Fibroblast of mammary gland (primary cell): ENCODE measurements at regions not wholly inside any gene's neighbourhood (a gene's known extent, or its start where the extent isn't known, plus 50 kb on each side); places are given as distances from the start of the nearest gene placed in this dataset.
"Not testable (repeated sequence)": the region's sequence is repeated elsewhere in the genome, so short reads cannot be mapped to it uniquely, and the experiment has no call there.

Experiments used
- DNase-seq: peaks from one replicate; pipeline ENCODE4 v3.0.0-alpha.2; 2010; ENCODE audit warnings: low read depth
- H3K4me3 ChIP-seq: 2 replicates; pipeline ENCODE4 v1.5.1; 2011; ENCODE audit warnings: low read depth, mild to moderate bottlenecking, low read length, moderate library complexity; ENCODE audit not compliant: control insufficient read depth
- TF ChIP-seq, protein P1 (sequence below): conservative IDR thresholded peaks from 2 replicates; pipeline ENCODE4 v1.5.1; 2011; ENCODE audit warnings: low read depth, low read length, inconsistent platforms; ENCODE audit not compliant: control insufficient read depth, insufficient read depth

DNA sequence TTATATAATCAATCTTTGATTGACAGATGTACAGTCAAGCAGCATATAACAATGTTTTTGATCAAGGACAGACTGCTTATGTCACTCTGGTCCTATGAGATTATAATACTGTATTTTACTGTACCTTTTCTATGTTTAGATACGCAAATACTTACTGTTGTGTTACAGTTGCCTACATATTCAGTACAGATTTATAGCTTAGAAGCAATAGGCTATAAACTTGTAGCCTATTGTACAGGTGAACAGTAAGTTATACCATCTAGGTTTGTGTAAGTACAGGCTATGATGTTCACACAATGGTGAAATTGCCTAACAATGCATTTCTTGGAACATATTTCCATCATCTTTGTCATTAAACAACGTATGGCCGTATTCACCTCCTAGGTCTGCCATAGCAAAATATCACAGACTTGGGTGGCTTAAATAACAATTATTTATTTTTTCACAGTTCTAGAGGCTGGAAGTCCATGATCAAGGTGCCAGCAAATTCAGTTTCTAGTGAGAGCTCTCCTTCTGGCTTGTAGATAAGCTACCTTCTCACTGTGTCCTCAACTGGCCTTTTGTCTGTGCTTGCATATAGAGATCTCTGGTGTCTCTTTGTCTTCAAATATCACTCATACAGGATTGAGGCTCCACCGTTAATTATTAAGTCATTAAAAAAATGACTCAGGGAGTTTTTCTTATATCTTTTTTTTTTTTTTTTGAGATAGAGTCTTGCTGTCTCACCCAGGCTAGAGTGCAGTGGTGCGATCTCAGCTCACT lies 89.1 kb downstream of the EBLN2 start:
- TF ChIP-seq, protein P1, sequence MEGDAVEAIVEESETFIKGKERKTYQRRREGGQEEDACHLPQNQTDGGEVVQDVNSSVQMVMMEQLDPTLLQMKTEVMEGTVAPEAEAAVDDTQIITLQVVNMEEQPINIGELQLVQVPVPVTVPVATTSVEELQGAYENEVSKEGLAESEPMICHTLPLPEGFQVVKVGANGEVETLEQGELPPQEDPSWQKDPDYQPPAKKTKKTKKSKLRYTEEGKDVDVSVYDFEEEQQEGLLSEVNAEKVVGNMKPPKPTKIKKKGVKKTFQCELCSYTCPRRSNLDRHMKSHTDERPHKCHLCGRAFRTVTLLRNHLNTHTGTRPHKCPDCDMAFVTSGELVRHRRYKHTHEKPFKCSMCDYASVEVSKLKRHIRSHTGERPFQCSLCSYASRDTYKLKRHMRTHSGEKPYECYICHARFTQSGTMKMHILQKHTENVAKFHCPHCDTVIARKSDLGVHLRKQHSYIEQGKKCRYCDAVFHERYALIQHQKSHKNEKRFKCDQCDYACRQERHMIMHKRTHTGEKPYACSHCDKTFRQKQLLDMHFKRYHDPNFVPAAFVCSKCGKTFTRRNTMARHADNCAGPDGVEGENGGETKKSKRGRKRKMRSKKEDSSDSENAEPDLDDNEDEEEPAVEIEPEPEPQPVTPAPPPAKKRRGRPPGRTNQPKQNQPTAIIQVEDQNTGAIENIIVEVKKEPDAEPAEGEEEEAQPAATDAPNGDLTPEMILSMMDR, result no peak
- H3K4me3 ChIP-seq, result no peak overlapping the region
- DNase-seq, result no peak

DNA sequence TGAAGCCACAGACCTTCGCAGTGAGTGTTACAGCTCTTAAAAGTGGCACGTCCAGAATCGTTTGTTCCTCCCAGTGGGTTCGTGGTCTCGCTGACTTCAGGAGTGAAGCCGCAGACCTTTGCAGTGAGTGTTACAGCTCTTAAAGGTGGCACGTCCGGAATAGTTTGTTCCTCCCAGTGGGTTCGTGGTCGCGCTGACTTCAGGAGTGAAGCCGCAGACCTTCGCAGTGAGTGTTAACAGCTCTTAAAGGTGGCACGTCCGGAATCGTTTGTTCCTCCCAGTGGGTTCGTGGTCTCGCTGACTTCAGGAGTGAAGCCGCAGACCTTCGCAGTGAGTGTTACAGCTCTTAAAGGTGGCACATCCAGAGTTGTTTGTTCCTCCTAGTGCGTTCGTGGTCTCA lies 91.1 kb downstream of the EBLN2 start:
- DNase-seq, H3K4me3 ChIP-seq: not testable (repeated sequence)

DNA sequence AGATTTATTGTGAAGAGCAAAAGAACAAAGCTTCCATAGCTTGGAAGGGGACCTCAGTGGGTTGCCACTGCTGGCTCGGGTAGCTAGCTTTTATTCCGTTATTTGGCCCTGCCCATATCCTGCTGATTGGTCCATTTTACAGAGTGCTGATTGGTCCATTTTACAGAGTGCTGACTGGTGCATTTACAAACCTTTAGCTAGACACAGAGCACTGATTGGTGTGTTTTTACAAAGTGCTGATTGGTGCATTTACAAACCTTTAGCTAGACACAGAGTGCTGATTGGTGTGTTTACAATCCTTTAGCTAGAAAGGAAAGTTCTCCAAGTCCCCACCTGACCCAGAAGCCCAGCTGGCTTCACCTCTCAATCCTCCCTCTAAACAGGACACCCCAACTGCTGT lies 91.6 kb downstream of the EBLN2 start:
- DNase-seq, H3K4me3 ChIP-seq: not testable (repeated sequence)

DNA sequence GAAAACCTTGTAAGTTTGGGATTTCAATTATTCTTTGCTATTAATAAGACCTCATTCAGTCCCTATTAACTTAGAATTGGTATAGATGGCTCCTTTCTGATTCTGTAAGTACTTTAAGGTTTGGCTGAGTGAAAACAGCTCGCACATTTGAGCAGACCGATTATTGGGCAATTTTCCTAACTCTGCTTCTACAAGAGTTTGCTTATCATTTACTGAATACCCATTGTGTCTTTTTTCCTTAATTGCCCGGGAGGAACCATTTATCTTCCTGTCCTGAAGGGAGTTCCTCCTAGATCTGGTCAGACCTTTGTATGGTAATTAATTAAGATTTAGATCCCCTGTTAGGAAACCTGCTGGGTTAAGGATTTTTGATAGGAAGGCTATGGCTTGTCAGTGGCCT lies 92.8 kb downstream of the EBLN2 start:
- not testable (repeated sequence) for DNase-seq, H3K4me3 ChIP-seq

DNA sequence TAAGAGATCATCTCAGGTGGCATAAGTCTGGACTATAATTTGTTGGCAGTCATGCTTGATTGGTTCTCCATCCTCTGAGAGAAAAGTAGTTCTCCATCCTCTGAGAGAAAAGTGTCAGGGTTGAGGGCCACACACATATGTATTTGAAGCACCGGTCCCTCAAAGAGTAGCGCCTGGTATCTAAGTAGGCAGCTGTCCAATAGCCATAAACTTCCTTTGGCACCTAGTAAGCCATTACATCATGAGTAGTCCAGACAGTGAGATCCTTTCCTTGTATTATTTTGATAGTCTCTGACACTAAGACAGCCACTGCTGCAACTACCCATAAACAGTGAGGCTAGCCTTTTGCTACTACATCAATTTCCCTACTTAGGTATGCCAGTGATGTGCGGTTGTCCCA lies 94.0 kb downstream of the EBLN2 start:
- DNase-seq, H3K4me3 ChIP-seq: not testable (repeated sequence)

DNA sequence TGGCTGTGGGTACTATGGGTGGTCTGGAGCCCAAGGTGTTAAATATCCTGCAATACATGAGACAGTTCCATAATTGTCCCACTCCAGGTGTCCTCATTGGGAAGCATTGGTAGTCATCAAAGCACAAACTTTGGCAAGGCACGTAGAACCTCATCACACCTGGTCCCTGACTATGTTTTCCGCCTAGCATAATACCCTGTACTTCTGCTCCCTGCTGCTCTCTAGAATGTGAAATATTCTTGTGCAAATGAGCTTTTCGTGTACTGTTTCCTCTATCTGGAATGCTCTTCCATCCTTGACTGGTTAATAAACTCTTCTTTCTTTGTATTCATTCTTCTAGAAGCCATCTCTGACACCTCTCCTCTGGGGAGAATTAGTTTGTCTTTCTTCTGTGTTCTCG lies 103.2 kb downstream of the EBLN2 start:
- TF ChIP-seq, protein P1, result no peak
- no peak overlapping the region for H3K4me3 ChIP-seq
- DNase-seq, result no peak

DNA sequence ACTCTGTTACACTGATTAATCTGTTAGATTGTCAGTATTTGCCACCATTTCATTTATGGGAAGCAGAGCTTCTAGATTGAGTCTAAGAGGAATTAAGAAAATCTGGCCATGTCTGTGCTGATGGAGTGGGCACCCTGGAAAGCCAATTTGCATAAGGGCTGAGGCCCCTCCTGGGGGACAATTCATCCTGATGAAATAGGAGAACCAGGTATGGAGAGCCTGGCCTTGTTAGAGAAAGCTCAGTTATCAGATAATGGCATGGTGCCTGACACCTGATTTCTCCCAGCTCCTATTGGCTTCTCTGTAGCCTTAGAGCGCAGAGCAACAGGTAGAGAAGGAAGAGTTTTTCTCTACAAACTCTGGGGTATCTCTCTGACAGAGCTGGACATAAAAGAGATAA lies 114.2 kb downstream of the EBLN2 start:
- no peak for DNase-seq
- no peak overlapping the region for H3K4me3 ChIP-seq
- TF ChIP-seq, protein P1, result no peak

DNA sequence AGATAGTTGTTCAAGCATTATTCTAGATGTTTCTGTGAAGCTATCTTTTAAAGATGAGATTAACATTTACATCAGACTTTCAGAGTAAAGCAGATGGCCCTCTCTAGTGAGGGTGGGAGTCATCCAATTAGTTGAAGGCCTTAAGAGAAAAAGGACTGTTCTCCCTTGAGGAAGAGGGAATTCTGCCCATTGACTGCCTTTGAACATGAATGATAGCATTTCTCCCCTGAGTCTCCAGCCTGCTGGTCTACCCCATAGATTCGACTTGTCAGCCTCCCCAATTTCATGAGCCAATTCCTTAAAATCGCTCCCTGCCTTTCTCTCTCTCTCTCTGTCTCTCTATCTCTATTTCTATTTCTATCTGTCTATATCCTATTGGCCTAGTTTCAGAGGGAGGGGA lies 115.5 kb downstream of the EBLN2 start:
- TF ChIP-seq, protein P1, result no peak
- no peak overlapping the region for H3K4me3 ChIP-seq
- no peak for DNase-seq

DNA sequence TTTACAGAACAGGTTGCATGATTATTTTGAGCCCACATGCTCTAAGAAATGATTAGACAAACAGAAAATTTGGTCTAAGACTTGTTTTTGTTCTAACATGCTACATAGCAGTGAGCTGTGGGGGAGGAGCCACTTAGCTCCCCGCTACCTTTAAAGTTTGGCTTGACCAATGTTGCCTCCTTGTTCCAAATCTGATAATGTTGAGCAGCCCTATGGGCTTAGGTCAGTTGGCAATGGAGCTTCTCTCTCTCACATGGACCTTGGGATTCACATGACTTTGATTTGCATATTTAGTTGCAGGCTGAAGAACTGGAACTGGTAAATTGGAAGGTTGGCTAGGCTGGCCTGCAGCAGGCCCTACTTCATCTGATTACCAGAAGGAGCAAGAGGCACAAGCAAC lies 116.4 kb downstream of the EBLN2 start:
- TF ChIP-seq, protein P1, result no peak
- no peak overlapping the region for H3K4me3 ChIP-seq
- no peak for DNase-seq
